Left ventricle myocardium inferior (tissue), 1 donor: ENCODE measurements at regions not wholly inside any gene's neighbourhood (a gene's known extent, or its start where the extent isn't known, plus 50 kb on each side); places are given as distances from the start of the nearest gene placed in this dataset.

Source experiments
- DNase-seq: peaks from one replicate; pipeline ENCODE4 v3.0.0-alpha.2; 2020
- H3K27ac ChIP-seq: fragments of 200-600 bp; replicated peaks from 2 replicates; pipeline ENCODE4 v1.8.0; 2021
- H3K27me3 ChIP-seq: fragments of 200-600 bp; 2 replicates; pipeline ENCODE4 v1.8.0; 2021; ENCODE audit warnings: low read depth
- H3K36me3 ChIP-seq: fragments of 200-600 bp; 2 replicates; pipeline ENCODE4 v1.8.0; 2021
- H3K4me1 ChIP-seq: fragments of 200-600 bp; 2 replicates; pipeline ENCODE4 v1.8.0; 2021
- H3K4me3 ChIP-seq: fragments of 200-600 bp; 2 replicates; pipeline ENCODE4 v1.8.0; 2021; ENCODE audit warnings: mild to moderate bottlenecking, moderate library complexity
- H3K9me3 ChIP-seq: fragments of 200-600 bp; replicated peaks from 2 replicates; pipeline ENCODE4 v1.8.0; 2021
- CTCF ChIP-seq: fragments of 200-600 bp; IDR thresholded peaks from 2 replicates; pipeline ENCODE4 v1.8.0; 2021; ENCODE audit warnings: antibody characterized with exemption, mild to moderate bottlenecking, borderline replicate concordance
- intact Hi-C: fragments of 100-400 bp; cut with micrococcal nuclease; formaldehyde crosslinking; loops from one replicate; pipeline ENCODE4 v1.11.0; 2022
- donor health status: DM: no; HTN: yes; CAD: no; lungs with severe emphysema.

- Histone ChIP-seq H3K27me3 (peaks cover 49% of the 10 kb centered on the region), H3K9me3 (no peaks in the 10 kb centered on the region), H3K4me1 (no peaks in the 10 kb centered on the region), H3K4me3 (no peak overlapping the region), H3K27ac (no peak overlapping the region), H3K36me3 (no peaks in the 10 kb centered on the region)
- intact Hi-C loops = no loop called here
- no peak for TF ChIP-seq CTCF
- no peak for DNase-seq
Observed at GRCh38 chr6:3510178-3510577, 53.3 kb upstream of the SLC22A23 start.

GRCh38 chr6:3509336-3509735 lies 52.5 kb upstream of the SLC22A23 start:
- TF ChIP-seq CTCF = no peak
- no peak for DNase-seq
- Histone ChIP-seq H3K27ac (no peak overlapping the region), H3K4me1 (no peaks in the 10 kb centered on the region), H3K4me3 (no peak overlapping the region), H3K9me3 (no peaks in the 10 kb centered on the region), H3K36me3 (no peaks in the 10 kb centered on the region), H3K27me3 (peaks cover 43% of the 10 kb centered on the region)
- intact Hi-C loops = no loop called here

GRCh38 chr6:3506751-3507383 lies 50.0 kb upstream of the SLC22A23 start:
- Histone ChIP-seq H3K27ac (no peak overlapping the region), H3K4me3 (no peak overlapping the region), H3K36me3 (no peaks in the 10 kb centered on the region), H3K4me1 (no peaks in the 10 kb centered on the region), H3K27me3 (peaks cover 33% of the 10 kb centered on the region), H3K9me3 (no peaks in the 10 kb centered on the region)
- TF ChIP-seq CTCF = no peak
- no peak for DNase-seq
- intact Hi-C loops = no loop called here
